Astrocyte of the cerebellum (primary cell): ENCODE measurements at regions not wholly inside any gene's neighbourhood (a gene's known extent, or its start where the extent isn't known, plus 50 kb on each side); places are given as distances from the start of the nearest gene placed in this dataset.

Experiments
- DNase-seq: peaks from one replicate; pipeline ENCODE4 v3.0.0-alpha.2; 2011; ENCODE audit warnings: low read depth
- H3K4me3 ChIP-seq: 2 replicates; pipeline ENCODE4 v1.5.1; 2011; ENCODE audit warnings: mild to moderate bottlenecking, low read depth, low read length, moderate library complexity
- in situ Hi-C: cut with HindIII; loops from 2 replicates; pipeline ENCODE4 v1.10.0; 2017; ENCODE audit warnings: low sequenced_read_pairs
- TF ChIP-seq, protein P1 (sequence below): IDR thresholded peaks from 2 replicates; pipeline ENCODE4 v1.5.1; 2012; ENCODE audit warnings: low read length, low read depth, moderate library complexity, mild to moderate bottlenecking; ENCODE audit errors: missing control alignments

DNA sequence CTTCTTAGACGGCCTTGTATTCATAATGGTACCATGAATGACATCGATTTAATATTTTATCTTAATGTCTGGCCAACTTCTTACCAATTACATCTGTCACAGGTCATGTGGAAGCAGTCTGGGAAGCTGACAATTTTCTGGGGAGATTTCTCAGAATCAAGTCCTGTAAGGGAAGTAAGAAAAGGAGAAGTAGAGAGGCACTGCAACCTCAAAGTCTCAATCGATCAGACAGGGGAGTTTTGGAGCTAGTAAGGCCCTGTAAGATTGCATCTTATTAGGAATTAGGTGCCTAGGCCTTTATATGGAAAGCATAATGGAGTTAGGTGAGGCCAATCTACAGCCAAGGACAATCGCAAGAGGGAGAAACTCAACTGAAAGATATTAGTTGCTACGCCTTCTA is 694.6 kb upstream of the SORCS1 start:
- TF ChIP-seq, protein P1, sequence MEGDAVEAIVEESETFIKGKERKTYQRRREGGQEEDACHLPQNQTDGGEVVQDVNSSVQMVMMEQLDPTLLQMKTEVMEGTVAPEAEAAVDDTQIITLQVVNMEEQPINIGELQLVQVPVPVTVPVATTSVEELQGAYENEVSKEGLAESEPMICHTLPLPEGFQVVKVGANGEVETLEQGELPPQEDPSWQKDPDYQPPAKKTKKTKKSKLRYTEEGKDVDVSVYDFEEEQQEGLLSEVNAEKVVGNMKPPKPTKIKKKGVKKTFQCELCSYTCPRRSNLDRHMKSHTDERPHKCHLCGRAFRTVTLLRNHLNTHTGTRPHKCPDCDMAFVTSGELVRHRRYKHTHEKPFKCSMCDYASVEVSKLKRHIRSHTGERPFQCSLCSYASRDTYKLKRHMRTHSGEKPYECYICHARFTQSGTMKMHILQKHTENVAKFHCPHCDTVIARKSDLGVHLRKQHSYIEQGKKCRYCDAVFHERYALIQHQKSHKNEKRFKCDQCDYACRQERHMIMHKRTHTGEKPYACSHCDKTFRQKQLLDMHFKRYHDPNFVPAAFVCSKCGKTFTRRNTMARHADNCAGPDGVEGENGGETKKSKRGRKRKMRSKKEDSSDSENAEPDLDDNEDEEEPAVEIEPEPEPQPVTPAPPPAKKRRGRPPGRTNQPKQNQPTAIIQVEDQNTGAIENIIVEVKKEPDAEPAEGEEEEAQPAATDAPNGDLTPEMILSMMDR: no peak
- DNase-seq: no peak

DNA sequence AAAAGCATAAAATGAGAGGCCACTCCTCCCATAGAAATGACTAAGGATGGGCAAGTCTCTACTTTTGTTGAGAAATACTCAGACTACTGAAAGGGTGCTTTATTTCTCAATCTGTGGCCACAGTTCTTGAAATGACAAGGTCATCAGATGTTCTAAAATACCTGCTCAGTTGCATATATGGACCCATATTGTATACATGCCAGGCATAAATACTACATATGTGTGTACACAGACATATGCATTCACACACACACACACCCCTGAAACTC is 691.5 kb upstream of the SORCS1 start:
- in situ Hi-C loops: no loop called here
- TF ChIP-seq, protein P1: no peak

More for the DNA sequence above, 694.6 kb upstream of the SORCS1 start:
- in situ Hi-C loops: no loop called here
- no peak overlapping the region for H3K4me3 ChIP-seq

DNA sequence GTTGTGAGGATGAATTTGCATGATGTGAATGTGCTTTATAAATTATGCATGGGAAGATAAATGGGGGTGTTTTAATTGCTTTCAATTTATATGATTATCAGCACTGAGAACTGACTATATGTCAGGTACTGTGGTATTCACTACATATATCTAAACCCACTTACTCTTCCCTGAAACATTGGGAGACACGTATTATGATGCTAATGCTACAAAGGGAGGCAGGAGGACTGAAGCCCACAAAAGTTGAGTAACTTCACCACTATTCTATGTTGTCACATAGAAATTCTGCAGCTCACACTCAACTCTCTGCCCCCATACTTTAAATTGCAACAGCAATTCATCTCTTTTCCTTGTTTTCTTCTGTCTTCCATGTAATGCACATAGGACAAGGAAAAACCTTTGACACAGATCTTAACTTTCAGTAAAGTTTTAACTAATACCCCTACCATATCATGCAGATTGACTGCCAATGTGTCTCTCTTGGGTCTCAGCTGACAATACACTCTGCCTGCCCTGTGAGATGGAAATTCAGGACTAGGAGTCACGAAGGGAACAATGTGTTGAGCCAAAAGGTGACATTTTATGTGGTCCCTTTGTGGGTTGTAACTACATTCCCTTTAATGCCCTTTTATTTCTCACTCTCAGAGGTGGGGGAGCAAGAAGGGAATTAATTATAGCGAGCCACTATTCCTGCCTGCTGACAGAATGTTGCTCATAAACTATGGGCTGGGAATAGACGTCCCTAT is 691.0 kb upstream of the SORCS1 start:
- TF ChIP-seq, protein P1: no peak
- in situ Hi-C loops: no loop called here
- DNase-seq: no peak
- H3K4me3 ChIP-seq: no peak overlapping the region

More for the DNA sequence above, 691.5 kb upstream of the SORCS1 start:
- DNase-seq: no peak
- H3K4me3 ChIP-seq: no peak overlapping the region

- TF ChIP-seq, protein P1: no peak
- no peak overlapping the region for H3K4me3 ChIP-seq
- in situ Hi-C loops: no loop called here
- DNase-seq: no peak
Observed at GRCh38 chr10:107848726-107849360, 684.3 kb upstream of the SORCS1 start.

- H3K4me3 ChIP-seq: no peak overlapping the region
Observed at GRCh38 chr10:107847620-107848019, 683.1 kb upstream of the SORCS1 start.

GRCh38 chr10:107834706-107835105 is 670.2 kb upstream of the SORCS1 start:
- in situ Hi-C loops: no loop called here
- no peak for DNase-seq
- no peak overlapping the region for H3K4me3 ChIP-seq
- TF ChIP-seq, protein P1: no peak

More at GRCh38 chr10:107847620-107848019, 683.1 kb upstream of the SORCS1 start:
- TF ChIP-seq, protein P1: no peak
- DNase-seq: no peak
- in situ Hi-C loops: no loop called here
